Cardiac muscle cell (in vitro differentiated cells and primary cell): ENCODE measurements at regions not wholly inside any gene's neighbourhood (a gene's known extent, or its start where the extent isn't known, plus 50 kb on each side); places are given as distances from the start of the nearest gene placed in this dataset.

Experiments
- DNase-seq, 2 donors: peaks; one replicate each; pipeline versions ENCODE4 v3.0.0 to v3.0.0-alpha.2; 2010 to 2017; ENCODE audit warnings: low read depth in 1 of 2, low spot score in 1 of 2
- H3K27ac ChIP-seq: fragments of 200-600 bp; sonication (generic); 2 replicates; pipeline ENCODE4 v1.5.1; 2016
- H3K27me3 ChIP-seq: fragments of 200-600 bp; sonication (generic); 2 replicates; pipeline ENCODE4 v1.6.0; 2016; ENCODE audit warnings: control low read depth
- H3K36me3 ChIP-seq: fragments of 200-600 bp; sonication (generic); 2 replicates; pipeline ENCODE4 v1.5.1; 2016; ENCODE audit warnings: control low read depth
- H3K4me1 ChIP-seq: fragments of 200-600 bp; sonication (generic); 2 replicates; pipeline ENCODE4 v1.8.1; 2017; ENCODE audit warnings: low read depth, mild to moderate bottlenecking, mixed run types
- H3K4me3 ChIP-seq: fragments of 200-600 bp; sonication (generic); 2 replicates; pipeline ENCODE4 v1.5.1; 2016; ENCODE audit warnings: mild to moderate bottlenecking
- H3K9me3 ChIP-seq: fragments of 200-600 bp; sonication (generic); 2 replicates; pipeline ENCODE4 v1.5.1; 2017; ENCODE audit warnings: low read depth, mild to moderate bottlenecking, control low read depth
- TF ChIP-seq, protein P1 (sequence below): IDR thresholded peaks from 2 replicates; pipeline ENCODE4 v1.5.1; 2012; ENCODE audit warnings: low read depth, mild to moderate bottlenecking, low read length

DNA sequence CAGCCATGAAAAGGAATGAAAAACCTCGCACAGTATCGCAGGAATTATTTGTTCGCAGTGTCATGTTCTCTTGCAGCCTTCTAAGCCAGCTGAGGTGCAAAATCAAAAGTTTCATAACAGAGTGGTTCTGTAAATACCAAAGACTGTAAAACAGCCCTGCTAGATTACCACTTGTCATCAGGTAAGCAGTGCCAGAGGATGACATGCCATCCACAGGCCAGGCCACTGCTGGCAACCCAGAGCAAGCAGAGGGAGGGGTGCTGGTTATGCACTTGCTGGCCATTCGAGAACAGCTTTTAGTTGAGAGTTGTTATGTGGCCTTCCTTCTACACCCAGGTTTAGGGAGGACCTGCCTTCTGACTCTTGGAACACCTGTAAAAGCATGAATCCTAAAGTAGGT lies 114.3 kb upstream of the MGAT5 start:
- no peaks in the 10 kb centered on the region for H3K27me3 ChIP-seq
- no peaks in the 10 kb centered on the region for H3K9me3 ChIP-seq
- no peaks in the 10 kb centered on the region for H3K36me3 ChIP-seq
- TF ChIP-seq, protein P1, sequence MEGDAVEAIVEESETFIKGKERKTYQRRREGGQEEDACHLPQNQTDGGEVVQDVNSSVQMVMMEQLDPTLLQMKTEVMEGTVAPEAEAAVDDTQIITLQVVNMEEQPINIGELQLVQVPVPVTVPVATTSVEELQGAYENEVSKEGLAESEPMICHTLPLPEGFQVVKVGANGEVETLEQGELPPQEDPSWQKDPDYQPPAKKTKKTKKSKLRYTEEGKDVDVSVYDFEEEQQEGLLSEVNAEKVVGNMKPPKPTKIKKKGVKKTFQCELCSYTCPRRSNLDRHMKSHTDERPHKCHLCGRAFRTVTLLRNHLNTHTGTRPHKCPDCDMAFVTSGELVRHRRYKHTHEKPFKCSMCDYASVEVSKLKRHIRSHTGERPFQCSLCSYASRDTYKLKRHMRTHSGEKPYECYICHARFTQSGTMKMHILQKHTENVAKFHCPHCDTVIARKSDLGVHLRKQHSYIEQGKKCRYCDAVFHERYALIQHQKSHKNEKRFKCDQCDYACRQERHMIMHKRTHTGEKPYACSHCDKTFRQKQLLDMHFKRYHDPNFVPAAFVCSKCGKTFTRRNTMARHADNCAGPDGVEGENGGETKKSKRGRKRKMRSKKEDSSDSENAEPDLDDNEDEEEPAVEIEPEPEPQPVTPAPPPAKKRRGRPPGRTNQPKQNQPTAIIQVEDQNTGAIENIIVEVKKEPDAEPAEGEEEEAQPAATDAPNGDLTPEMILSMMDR = no peak
- H3K4me1 ChIP-seq = peaks cover 52% of the 10 kb centered on the region
- DNase-seq = peak in 1 of 2 donors; percentile 67
- peak overlapping the region; percentile 84 for H3K27ac ChIP-seq
- H3K4me3 ChIP-seq = no peak overlapping the region

DNA sequence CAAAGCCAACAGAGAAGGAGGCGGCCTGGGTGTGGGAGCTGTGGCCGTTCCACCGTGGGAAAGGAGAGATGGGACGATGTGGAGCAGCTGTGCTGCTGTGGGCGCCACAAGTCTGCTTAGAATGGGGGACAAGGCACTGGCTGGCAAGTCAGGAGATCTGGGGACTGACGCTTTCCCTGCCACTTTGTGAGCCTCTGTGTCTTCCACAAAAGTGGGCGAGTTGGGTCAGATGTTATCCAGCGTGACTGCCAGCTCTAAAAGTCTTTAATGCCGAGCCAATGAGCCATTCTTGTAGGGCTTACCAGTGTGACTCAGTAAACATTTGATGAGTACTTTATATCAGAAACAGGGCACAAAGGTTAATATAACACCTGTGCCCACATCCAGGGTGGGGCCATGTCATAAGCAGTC lies 113.6 kb upstream of the MGAT5 start:
- H3K4me1 ChIP-seq = peaks cover 52% of the 10 kb centered on the region
- peak overlapping the region; percentile 84 for H3K27ac ChIP-seq
- H3K9me3 ChIP-seq = no peaks in the 10 kb centered on the region
- no peaks in the 10 kb centered on the region for H3K27me3 ChIP-seq
- no peak for DNase-seq
- no peak overlapping the region for H3K4me3 ChIP-seq
- no peaks in the 10 kb centered on the region for H3K36me3 ChIP-seq
- TF ChIP-seq, protein P1 = no peak

DNA sequence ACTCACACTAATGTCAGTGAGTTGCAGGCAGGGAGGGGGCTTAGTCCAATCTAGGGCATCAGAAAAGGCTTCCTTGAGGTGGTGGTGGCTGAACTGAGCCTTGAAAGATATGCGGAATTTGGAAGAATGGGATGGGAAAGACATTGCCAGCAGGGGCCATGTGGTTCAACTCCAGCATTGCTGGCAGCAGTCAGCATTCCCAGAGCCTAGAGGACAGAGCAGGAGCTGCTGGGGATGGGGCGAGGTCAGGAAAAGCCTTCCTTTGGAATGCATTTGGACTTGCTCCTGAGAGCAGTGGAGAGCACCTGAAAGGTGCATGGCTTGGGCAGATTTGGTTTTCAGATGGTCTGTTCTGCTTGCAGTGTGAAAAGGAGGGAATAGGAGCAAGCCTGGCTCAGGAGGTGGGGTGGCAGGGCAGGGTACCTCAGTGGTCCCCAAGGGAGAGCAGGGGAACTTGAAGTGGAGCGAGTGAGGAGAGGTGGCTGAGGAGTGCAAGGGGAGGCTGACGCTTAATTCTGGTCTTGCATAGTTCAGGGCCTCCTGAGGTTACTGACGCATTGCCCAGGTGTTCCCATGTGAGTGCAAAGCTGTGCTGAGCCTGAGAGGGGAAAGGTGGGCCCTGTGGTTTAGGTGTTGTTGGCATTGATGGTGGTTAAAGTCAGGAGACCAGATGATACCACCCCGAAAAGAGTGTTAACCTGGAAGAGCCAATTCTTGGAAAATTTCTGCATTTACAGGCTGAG lies 112.1 kb upstream of the MGAT5 start:
- Histone ChIP-seq H3K4me1 (peaks cover 41% of the 10 kb centered on the region), H3K9me3 (no peaks in the 10 kb centered on the region), H3K36me3 (no peaks in the 10 kb centered on the region), H3K27me3 (no peaks in the 10 kb centered on the region), H3K27ac (no peak overlapping the region), H3K4me3 (no peak overlapping the region)
- DNase-seq = no peak
- TF ChIP-seq, protein P1 = no peak

DNA sequence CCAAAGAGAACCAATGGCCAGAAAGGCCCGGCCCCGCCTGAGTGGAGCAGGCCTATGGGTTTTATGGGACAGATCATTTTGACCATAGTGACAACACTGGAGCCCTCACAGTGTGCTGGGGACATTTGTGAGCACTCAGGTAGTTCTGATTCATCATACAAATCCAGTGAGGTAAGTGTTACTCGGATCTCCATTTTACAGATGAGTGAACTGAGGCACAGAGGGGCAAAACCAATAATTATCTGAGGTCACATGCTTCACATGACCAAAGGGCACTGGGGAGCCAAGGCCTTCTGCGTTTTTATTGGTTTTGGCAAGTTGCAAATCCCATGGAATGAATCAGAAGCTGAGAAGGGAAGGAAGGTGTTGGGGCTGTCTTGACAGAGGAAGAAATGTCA lies 111.5 kb upstream of the MGAT5 start:
- H3K9me3 ChIP-seq = no peaks in the 10 kb centered on the region
- DNase-seq = no peak
- H3K27ac ChIP-seq = no peak overlapping the region
- no peaks in the 10 kb centered on the region for H3K36me3 ChIP-seq
- TF ChIP-seq, protein P1 = no peak
- no peaks in the 10 kb centered on the region for H3K27me3 ChIP-seq
- peaks cover 35% of the 10 kb centered on the region for H3K4me1 ChIP-seq
- H3K4me3 ChIP-seq = no peak overlapping the region

DNA sequence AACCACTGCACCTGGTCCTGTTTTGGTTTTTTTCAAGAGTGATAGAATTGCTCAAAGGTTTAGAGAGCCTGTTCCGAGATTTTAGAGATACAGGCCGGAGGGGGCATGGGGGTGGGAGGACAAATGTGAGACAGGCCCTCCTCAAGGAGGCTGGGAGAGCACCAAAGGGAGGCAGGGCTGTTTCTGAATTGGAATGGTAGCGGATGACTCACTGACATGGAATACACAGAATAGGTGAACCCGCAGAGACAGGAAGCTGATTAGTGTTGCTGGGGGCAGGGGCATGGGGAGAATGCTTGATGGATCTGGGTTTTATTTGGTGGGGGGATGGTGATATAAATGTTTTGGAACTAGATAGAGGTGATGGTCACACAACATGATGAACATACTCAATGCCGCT lies 111.0 kb upstream of the MGAT5 start:
- Histone ChIP-seq H3K4me1 (peaks cover 30% of the 10 kb centered on the region), H3K27ac (no peak overlapping the region), H3K9me3 (no peaks in the 10 kb centered on the region), H3K36me3 (no peaks in the 10 kb centered on the region), H3K4me3 (no peak overlapping the region), H3K27me3 (no peaks in the 10 kb centered on the region)
- peak in 1 of 2 donors; percentile 29 for DNase-seq
- TF ChIP-seq, protein P1 = no peak
